ENCODE measurements at regions not wholly inside any gene's neighbourhood (a gene's known extent, or its start where the extent isn't known, plus 50 kb on each side); places are given as distances from the start of the nearest gene placed in this dataset.

DNA sequence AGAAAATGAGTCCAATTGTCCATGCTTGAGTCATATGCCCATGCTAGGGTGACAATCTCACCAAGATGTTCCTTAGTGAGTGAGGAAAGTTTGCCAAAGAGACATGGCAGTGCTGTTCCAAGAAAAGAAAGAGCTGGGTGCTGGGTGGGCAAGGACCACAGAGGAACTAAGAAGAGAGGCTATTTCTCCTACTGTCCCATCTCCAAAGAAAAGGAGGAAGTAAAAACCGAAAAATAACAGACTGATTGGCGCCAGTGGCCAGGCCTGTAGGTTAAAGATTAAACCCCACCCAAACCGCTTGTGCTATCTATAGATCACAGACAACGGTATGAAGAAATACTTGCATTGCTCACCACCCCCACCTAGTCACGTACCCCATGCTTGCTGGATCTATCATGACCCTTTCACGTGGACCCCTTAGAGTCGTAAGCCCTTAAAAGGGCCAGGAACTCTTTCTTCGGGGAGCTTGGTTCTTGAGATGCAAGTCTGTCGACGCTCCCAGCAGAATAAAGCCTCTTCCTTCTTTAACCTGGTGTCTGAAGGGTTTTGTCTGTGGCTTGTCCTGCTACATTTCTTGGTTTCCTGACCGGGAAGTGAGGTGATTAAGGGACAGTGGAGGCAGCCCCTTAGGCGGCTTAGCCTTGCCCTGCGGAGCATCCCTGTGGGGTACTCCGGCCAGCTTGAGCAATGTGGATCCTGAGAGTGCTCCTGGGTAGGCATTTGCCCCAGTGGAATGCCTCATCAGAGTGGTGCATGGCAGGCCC, 606.5 kb downstream of the UQCRFS1 start:
- H3K4me3 ChIP-seq (ENCODE audit: low read depth, low read length) = no peak overlapping the region
- no peak for DNase-seq (ENCODE audit: low read depth)
- TF ChIP-seq, protein P1, sequence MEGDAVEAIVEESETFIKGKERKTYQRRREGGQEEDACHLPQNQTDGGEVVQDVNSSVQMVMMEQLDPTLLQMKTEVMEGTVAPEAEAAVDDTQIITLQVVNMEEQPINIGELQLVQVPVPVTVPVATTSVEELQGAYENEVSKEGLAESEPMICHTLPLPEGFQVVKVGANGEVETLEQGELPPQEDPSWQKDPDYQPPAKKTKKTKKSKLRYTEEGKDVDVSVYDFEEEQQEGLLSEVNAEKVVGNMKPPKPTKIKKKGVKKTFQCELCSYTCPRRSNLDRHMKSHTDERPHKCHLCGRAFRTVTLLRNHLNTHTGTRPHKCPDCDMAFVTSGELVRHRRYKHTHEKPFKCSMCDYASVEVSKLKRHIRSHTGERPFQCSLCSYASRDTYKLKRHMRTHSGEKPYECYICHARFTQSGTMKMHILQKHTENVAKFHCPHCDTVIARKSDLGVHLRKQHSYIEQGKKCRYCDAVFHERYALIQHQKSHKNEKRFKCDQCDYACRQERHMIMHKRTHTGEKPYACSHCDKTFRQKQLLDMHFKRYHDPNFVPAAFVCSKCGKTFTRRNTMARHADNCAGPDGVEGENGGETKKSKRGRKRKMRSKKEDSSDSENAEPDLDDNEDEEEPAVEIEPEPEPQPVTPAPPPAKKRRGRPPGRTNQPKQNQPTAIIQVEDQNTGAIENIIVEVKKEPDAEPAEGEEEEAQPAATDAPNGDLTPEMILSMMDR (IDR thresholded peaks at IDR 0.05; ENCODE audit: low read depth, low read length, missing control alignments) = no peak

DNA sequence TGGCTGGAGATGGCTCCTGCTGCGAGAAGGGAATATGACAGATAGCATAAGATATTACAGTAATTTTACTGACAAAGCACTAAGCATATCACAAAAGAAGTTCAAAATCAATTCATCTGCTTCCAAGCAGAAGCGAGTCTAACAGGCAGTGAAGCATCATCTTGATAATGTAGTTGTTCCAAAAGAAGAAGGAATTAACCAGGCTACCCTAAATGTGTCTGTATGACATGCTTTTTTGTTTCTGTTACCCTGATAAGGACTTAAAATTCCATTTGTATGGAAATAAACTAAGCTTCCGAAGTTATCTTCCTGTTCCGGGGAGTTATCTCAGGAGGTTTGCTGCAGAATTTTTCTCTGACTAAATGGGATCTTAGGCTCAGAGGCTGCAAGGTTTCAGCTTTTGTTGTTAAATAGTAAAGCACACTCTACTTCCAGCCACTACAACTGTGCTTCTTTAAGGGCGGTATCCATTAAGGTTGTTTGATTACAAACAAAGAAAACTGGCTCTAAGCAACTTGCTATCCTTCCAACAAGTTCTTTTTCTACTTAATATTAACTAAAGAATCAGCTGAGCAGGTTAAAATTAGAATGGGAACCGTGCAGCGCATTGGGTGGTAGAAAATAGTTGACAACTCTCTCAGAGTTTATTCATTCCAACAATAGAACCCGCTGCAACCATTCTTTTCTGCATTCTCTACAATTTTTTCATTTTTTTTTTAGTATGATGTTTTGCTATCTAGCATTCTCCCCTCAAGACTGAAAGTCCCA, 607.3 kb downstream of the UQCRFS1 start:
- no peak for DNase-seq (ENCODE audit: low read depth)
- TF ChIP-seq, protein P1 (IDR thresholded peaks at IDR 0.05; ENCODE audit: low read depth, low read length, missing control alignments) = no peak
- H3K4me3 ChIP-seq (ENCODE audit: low read depth, low read length) = no peak overlapping the region

DNA sequence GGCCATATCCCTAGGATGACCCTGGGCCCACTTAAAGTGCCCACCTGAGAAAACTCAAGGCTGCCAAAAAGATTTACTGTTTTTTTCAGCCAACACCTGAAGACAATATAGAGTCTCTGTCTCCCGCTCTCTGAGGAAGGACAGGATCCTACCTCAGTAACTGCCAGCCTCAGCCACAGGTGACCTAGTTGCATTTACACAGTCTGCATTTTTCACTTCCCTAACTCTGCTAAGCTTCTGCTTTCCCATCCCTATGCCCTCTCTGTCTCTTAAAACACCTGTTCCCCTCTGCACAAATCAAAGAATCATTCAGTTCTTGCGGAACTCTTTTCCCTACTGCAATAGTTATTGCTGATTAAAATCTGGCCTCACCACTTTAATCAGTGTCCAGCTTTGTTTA, 609.5 kb downstream of the UQCRFS1 start:
- no peak overlapping the region for H3K4me3 ChIP-seq (ENCODE audit: low read depth, low read length)
- TF ChIP-seq, protein P1 (IDR thresholded peaks at IDR 0.05; ENCODE audit: low read depth, low read length, missing control alignments) = no peak
- DNase-seq (ENCODE audit: low read depth) = no peak

DNA sequence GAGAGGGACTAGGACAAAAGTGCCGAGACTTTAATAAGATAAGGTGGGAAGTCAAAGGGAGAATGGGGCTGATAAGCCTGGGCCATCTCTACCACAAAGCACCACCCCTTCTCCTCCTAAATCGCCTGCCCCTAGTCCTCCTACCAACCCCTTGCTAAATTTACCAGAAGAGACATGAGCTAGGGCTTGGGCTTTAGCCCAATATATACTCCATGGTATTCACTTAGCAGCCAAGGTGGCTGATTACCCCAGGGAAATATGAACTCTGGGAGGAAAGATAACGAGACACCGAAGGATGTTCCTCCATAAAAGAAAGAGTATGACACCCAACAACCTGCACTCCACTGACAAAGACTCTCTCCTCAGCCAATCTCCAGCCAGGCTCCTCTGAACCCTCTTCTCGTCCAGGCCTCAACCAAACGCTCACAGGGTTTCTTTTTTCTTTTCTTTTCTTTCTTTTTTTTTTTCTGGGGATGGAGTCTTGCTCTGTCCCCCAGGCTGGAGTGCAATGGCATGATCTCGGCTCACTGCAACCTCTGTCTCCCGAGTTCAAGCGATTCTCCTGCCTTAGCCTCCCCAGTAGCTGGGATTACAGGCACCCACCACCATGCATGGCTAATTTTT, 610.2 kb downstream of the UQCRFS1 start:
- TF ChIP-seq, protein P1 (IDR thresholded peaks at IDR 0.05; ENCODE audit: low read depth, low read length, missing control alignments) = no peak

DNA sequence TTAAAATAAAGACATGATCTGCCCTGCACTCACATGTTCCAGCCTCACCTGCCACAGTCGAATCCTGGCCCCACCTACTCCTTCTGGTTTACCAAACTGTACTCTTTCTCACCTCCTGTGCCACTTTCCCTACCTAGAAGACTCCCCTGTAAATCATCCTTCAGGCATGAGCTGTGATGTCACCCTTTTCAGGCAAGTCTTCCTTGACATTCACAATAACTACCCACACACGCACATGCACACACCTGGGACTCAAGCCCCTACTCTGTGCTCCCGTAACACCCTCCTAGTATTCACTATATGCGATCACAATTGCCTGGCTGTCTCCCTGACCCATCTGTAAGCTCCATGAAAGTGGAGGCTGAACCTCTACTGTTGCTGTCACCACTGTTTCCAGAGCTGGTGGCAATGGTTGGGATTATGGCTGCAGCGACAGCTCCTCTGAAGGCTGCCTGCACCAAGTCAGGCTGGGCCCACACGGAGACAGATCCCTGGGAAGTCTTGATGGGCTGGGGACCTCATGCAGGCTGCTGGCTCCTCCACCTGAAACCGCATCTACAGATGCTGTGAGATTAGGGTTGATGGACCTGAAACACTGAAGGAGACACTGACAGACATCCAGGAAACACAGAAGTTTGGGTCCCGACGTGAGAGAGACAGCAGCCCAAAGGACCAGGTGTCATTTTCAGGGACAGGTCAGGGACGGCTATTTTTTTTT, 611.1 kb downstream of the UQCRFS1 start:
- TF ChIP-seq, protein P1 (IDR thresholded peaks at IDR 0.05; ENCODE audit: low read depth, low read length, missing control alignments) = no peak
- DNase-seq (ENCODE audit: low read depth) = no peak
- H3K4me3 ChIP-seq (ENCODE audit: low read depth, low read length) = no peak overlapping the region

More for the DNA sequence above, 610.2 kb downstream of the UQCRFS1 start:
- H3K4me3 ChIP-seq (ENCODE audit: low read depth, low read length) = no peak overlapping the region
- no peak for DNase-seq (ENCODE audit: low read depth)

DNA sequence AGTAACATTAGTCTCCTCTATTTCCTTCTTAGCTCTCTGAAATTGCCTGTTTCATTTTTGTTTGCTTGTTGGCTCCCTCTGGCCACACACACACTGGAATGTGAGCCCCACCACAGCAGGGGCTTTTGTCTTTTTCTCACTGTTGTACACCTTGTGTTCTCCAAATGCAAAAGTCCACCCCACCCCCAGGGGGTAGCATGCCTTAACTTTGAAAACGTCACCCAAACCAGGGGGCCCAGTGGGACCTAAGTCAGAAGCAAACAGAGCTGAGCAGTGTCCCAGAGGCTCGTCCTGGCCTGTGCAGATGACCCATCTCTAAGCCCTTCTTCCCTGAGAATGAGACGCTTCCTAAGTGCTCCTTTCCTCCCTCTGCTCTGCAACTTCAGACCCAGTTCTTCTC, 614.1 kb downstream of the UQCRFS1 start:
- no peak overlapping the region for H3K4me3 ChIP-seq (ENCODE audit: low read depth, low read length)
- TF ChIP-seq, protein P1 (IDR thresholded peaks at IDR 0.05; ENCODE audit: low read depth, low read length, missing control alignments) = no peak
- DNase-seq (ENCODE audit: low read depth) = no peak
